HepG2 (cell line): ENCODE measurements at regions not wholly inside any gene's neighbourhood (a gene's known extent, or its start where the extent isn't known, plus 50 kb on each side); places are given as distances from the start of the nearest gene placed in this dataset.
"Not testable (repeated sequence)": the region's sequence is repeated elsewhere in the genome, so short reads cannot be mapped to it uniquely, and the experiment has no call there.

Experiments
- ATAC-seq: fragments of 200-7000 bp; cut with Tn5 transposase; 3 replicates; pipeline ENCODE4 v1.9.1; 2020; ENCODE audit warnings: mild to moderate bottlenecking, moderate library complexity
- BruUV-seq: library from RNA; stranded (reverse); fragments of 400-500 nt; replicated peaks from 2 replicates; lab custom pipeline; 2021; lab: Mats Ljungman, UMichigan
- CTCF ChIA-PET: fragments of 300-600 bp; formaldehyde crosslinking; extraction: SDS; loops from one replicate; lab custom pipeline; 2021; ENCODE audit warnings: low total read pairs, inconsistent platforms, low intra/inter-chr PET ratio; lab: Yijun Ruan, JAX
- POLR2A ChIA-PET: fragments of 350-600 bp; sonication (Branson Sonifier 250); formaldehyde crosslinking; loops from one replicate; lab custom pipeline; 2020; ENCODE audit warnings: antibody characterized with exemption, inconsistent platforms; lab: Yijun Ruan, JAX
- DNase-seq: peaks from one replicate; pipeline ENCODE4 v3.0.0-alpha.2; 2015; ENCODE audit warnings: low spot score
- FAIRE-seq: peaks from 3 replicates; lab custom pipeline; 2011; peaks lifted over from hg19 to GRCh38; lab: Jason Lieb, UNC
- H2AFZ ChIP-seq: one replicate; pipeline ENCODE4 v1.6.1; 2011; ENCODE audit warnings: low read length, inconsistent platforms
- H3K27ac ChIP-seq: fragments of 300-600 bp; 3 replicates; pipeline ENCODE4 v1.8.0; 2011; ENCODE audit warnings: mixed run types, mild to moderate bottlenecking, mixed read lengths, low read length, inconsistent platforms; ENCODE audit not compliant: insufficient read depth; ENCODE audit errors: extremely low read length
- H3K27me3 ChIP-seq, 2 experiments: fragments of 200-600 bp in 1 of 2; 2 replicates in 1 of 2; 3 replicates in 1 of 2; pipeline versions ENCODE4 v1.6.0 to v1.8.0; 2011; ENCODE audit warnings: low read length in 2 of 2, mild to moderate bottlenecking in 2 of 2, moderate library complexity in 2 of 2, inconsistent platforms in 1 of 2; ENCODE audit not compliant: insufficient read depth in 2 of 2, control insufficient read depth in 1 of 2
- H3K36me3 ChIP-seq, 2 experiments: fragments of 200-600 bp in 1 of 2; replicated peaks in 1 of 2; 2 replicates in 1 of 2; 3 replicates in 1 of 2; pipeline versions ENCODE4 v1.5.1 to v1.8.0; 2011; ENCODE audit warnings: low read length in 2 of 2, inconsistent platforms in 1 of 2; ENCODE audit not compliant: insufficient read depth in 2 of 2, control insufficient read depth in 1 of 2
- H3K4me1 ChIP-seq: 2 replicates; pipeline ENCODE4 v1.5.1; 2012; ENCODE audit warnings: low read length, inconsistent platforms; ENCODE audit not compliant: insufficient read depth
- H3K4me2 ChIP-seq: 2 replicates; pipeline ENCODE4 v1.6.0; 2011; ENCODE audit warnings: low read depth, low read length, inconsistent platforms
- H3K4me3 ChIP-seq, 3 experiments: fragments of 200-600 bp in 1 of 3; sonication (generic), shearing (Covaris generic) in 1 of 3; replicated peaks in 1 of 3; 2 replicates each; pipeline ENCODE4 v1.5.1; 2011 to 2016; ENCODE audit warnings: low read length in 3 of 3, inconsistent platforms in 2 of 3, low read depth in 2 of 3, mild to moderate bottlenecking in 2 of 3, control low read depth in 1 of 3, mixed read lengths in 1 of 3; ENCODE audit not compliant: insufficient read depth in 1 of 3
- H3K79me2 ChIP-seq: one replicate; pipeline ENCODE4 v1.6.1; 2011; ENCODE audit warnings: low read length, inconsistent platforms; ENCODE audit not compliant: insufficient read depth
- H3K9ac ChIP-seq: 2 replicates; pipeline ENCODE4 v1.6.0; 2011; ENCODE audit warnings: mild to moderate bottlenecking, low read depth, low read length, inconsistent platforms; ENCODE audit not compliant: insufficient read depth
- H3K9me3 ChIP-seq: 2 replicates; pipeline ENCODE4 v1.5.1; 2012; ENCODE audit warnings: mild to moderate bottlenecking, low read length
- H4K20me1 ChIP-seq: 2 replicates; pipeline ENCODE4 v1.6.0; 2011; ENCODE audit warnings: inconsistent platforms, mild to moderate bottlenecking, low read length, moderate library complexity; ENCODE audit not compliant: insufficient read depth
- CREB3 ChIP-seq: sonication (generic); formaldehyde crosslinking; IDR thresholded peaks from 2 replicates; pipeline ENCODE4 v1.5.0; 2020; ENCODE audit warnings: missing genetic modification reagents
- FOXO4 ChIP-seq: sonication (generic); formaldehyde crosslinking; conservative IDR thresholded peaks from 2 replicates; pipeline ENCODE4 v1.8.1; 2023; ENCODE audit warnings: missing genetic modification reagents
- KLF11 ChIP-seq: IDR thresholded peaks from 2 replicates; pipeline ENCODE4 v1.6.1; 2016; ENCODE audit warnings: missing compliant biosample characterization
- LCORL ChIP-seq, 2 experiments: fragments of 450-650 bp in 1 of 2; sonication (generic) in 1 of 2; formaldehyde crosslinking in 1 of 2; IDR thresholded peaks; 2 replicates each; pipeline versions ENCODE4 v1.5.0 to v1.6.1; 2017 to 2020; ENCODE audit warnings: antibody characterized with exemption in 1 of 2, missing genetic modification reagents in 1 of 2
- NR2F6 ChIP-seq, 2 experiments: IDR thresholded peaks; 2 replicates each; pipeline ENCODE4 v1.6.1; 2016; ENCODE audit warnings: antibody characterized with exemption in 1 of 2, mild to moderate bottlenecking in 1 of 2
- PHF20 ChIP-seq: sonication (generic); formaldehyde crosslinking; IDR thresholded peaks from 2 replicates; pipeline ENCODE4 v1.5.0; 2020; ENCODE audit warnings: mild to moderate bottlenecking, missing genetic modification reagents
- SNAI1 ChIP-seq: sonication (generic); formaldehyde crosslinking; IDR thresholded peaks from 2 replicates; pipeline ENCODE4 v1.5.0; 2020; ENCODE audit warnings: mild to moderate bottlenecking, missing genetic modification reagents, borderline replicate concordance
- WGBS: methylation state at CpG from one replicate; pipeline ENCODE4 v1.1.6; 2017; ENCODE audit warnings: low lambda C conversion rate; 5-methylcytosine and 5-hydroxymethylcytosine counted together
- in situ Hi-C: cut with HindIII; loops from 2 replicates; pipeline ENCODE4 v1.10.0; 2017; ENCODE audit warnings: low pct_unique_long_range_greater_than_20kb; ENCODE audit not compliant: extremely low pct_ligation_motif_present
- intact Hi-C: fragments of 100-400 bp; cut with micrococcal nuclease; formaldehyde crosslinking; loops from one replicate; pipeline ENCODE4 v1.10.0; 2022; ENCODE audit not compliant: unreplicated experiment
- TF ChIP-seq, protein P1 (sequence below): sonication (generic); formaldehyde crosslinking; IDR thresholded peaks from 2 replicates; pipeline ENCODE4 v1.4.0; 2020; ENCODE audit warnings: missing genetic modification reagents

DNA sequence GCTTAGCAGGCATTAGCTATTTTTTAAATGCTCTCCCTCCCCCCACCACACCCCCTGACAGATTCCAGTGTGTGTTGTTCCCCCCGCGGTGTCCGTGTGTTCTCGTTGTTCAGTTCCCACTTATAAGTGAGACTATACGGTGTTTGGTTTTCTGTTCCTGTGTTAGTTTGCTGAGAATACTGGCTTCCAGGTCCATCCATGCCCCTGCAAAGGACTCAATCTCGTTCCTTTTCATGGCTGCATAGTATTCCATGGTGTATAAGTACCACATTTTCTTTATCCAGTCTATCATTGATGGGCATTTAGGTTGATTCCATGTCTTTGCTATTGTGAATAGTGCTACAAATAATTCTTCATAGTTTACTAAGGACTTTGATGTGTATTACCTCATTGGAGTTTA lies 97.3 kb upstream of the ZEB2 start:
- intact Hi-C loops, ATAC-seq, H2AFZ ChIP-seq, H4K20me1 ChIP-seq, H3K27ac ChIP-seq, H3K36me3 ChIP-seq, H3K9ac ChIP-seq, POLR2A ChIA-PET, BruUV-seq, H3K4me2 ChIP-seq, H3K4me1 ChIP-seq, H3K9me3 ChIP-seq, FAIRE-seq, H3K27me3 ChIP-seq, CTCF ChIA-PET, H3K79me2 ChIP-seq, H3K4me3 ChIP-seq, DNase-seq, in situ Hi-C loops: not testable (repeated sequence)
- 60% methylated on average over 6 of the region's 6 CpGs for WGBS

DNA sequence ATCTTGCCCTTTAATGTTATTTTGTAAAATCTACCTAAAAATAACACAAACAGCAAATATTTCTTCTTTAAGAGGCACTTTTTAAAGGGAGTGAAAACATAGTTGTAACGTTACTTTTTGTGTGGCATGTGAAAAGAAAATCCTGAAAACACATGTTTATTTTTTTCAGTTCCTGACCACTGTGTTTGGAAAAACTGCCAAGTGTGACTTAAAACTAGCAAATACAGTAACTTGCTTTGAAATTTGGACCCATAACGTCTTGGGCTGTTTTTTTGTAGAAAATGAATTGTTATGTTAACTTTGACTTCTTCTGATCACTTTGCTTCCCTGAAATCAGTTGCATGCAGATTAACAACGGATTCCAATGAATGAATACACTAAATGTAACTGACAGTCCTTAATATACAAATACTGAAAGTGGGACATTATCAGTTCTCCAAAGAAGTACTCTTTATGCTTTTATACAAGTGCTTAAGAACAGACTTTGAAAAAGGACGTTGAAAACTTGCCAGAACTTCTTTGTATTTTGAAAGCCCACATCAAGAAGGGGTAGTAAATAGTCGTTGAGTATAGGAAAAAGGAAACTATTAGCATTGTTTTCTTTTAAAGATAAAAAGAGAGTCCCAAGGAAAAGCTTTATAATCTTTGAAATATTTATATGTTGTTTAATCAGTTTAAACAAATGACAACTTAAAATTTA lies 96.1 kb upstream of the ZEB2 start:
- POLR2A ChIA-PET = no interaction called here
- H3K9ac ChIP-seq = no peak overlapping the region
- in situ Hi-C loops = no loop called here
- no peak for DNase-seq
- WGBS = under 1% methylated on average over 5 of the region's 5 CpGs
- H3K36me3 ChIP-seq = no peaks in the 10 kb centered on the region
- CTCF ChIA-PET = no interaction called here
- ATAC-seq = no peak
- BruUV-seq = no TSS peak
- TF ChIP-seq SNAI1 (CRISPR knock-in tag) = no peak
- TF ChIP-seq CREB3 (CRISPR knock-in tag) = no peak
- no peak for TF ChIP-seq NR2F6 (IDR thresholded peaks at IDR 0.05)
- no peak for TF ChIP-seq NR2F6 (CRISPR knock-in tag; IDR thresholded peaks at IDR 0.05)
- no peak for TF ChIP-seq LCORL (IDR thresholded peaks at IDR 0.05)
- TF ChIP-seq LCORL (CRISPR knock-in tag; IDR thresholded peaks at IDR 0.05) = no peak
- no peak for TF ChIP-seq KLF11 (CRISPR knock-in tag)
- TF ChIP-seq, protein P1, sequence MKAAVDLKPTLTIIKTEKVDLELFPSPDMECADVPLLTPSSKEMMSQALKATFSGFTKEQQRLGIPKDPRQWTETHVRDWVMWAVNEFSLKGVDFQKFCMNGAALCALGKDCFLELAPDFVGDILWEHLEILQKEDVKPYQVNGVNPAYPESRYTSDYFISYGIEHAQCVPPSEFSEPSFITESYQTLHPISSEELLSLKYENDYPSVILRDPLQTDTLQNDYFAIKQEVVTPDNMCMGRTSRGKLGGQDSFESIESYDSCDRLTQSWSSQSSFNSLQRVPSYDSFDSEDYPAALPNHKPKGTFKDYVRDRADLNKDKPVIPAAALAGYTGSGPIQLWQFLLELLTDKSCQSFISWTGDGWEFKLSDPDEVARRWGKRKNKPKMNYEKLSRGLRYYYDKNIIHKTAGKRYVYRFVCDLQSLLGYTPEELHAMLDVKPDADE (CRISPR knock-in tag) = no peak
- TF ChIP-seq PHF20 (CRISPR knock-in tag) = no peak
- no peak for TF ChIP-seq FOXO4 (CRISPR knock-in tag)
- TF ChIP-seq, all 625 proteins: peak for 0
- Histone ChIP-seq H3K9me3 (no peaks in the 10 kb centered on the region), H3K4me2 (no peak overlapping the region), H4K20me1 (no peaks in the 10 kb centered on the region), H3K27me3 (no peaks in the 10 kb centered on the region), H3K79me2 (no peaks in the 10 kb centered on the region), H3K27ac (no peak overlapping the region), H3K4me3 (no peak overlapping the region), H3K4me1 (no peaks in the 10 kb centered on the region), H2AFZ (no peak overlapping the region)
- intact Hi-C loops = no loop called here
- FAIRE-seq = no peak
